Adipocyte (in vitro differentiated cells): ENCODE measurements at regions not wholly inside any gene's neighbourhood (a gene's known extent, or its start where the extent isn't known, plus 50 kb on each side); places are given as distances from the start of the nearest gene placed in this dataset.

Source experiments
- DNase-seq: peaks from one replicate; pipeline ENCODE4 v3.0.0-alpha.2; 2015; ENCODE audit warnings: low read depth
- H3K27me3 ChIP-seq: replicated peaks from 2 replicates; pipeline ENCODE4 v1.7.0; 2013; ENCODE audit warnings: mild to moderate bottlenecking, low read length, moderate library complexity; ENCODE audit not compliant: control insufficient read depth, insufficient read depth
- H3K36me3 ChIP-seq: 2 replicates; pipeline ENCODE4 v1.7.0; 2013; ENCODE audit warnings: low read length, mild to moderate bottlenecking, moderate library complexity; ENCODE audit not compliant: control insufficient read depth, insufficient read depth, severe bottlenecking
- H3K4me1 ChIP-seq: 2 replicates; pipeline ENCODE4 v1.7.0; 2013; ENCODE audit warnings: mild to moderate bottlenecking, low read length, moderate library complexity; ENCODE audit not compliant: control insufficient read depth, insufficient read depth
- H3K4me3 ChIP-seq: 2 replicates; pipeline ENCODE4 v1.7.0; 2013; ENCODE audit warnings: mild to moderate bottlenecking, low read length, moderate library complexity
- H3K9ac ChIP-seq: 2 replicates; pipeline ENCODE4 v1.7.0; 2013; ENCODE audit warnings: mild to moderate bottlenecking, low read length, moderate library complexity
- H3K9me3 ChIP-seq: 2 replicates; pipeline ENCODE4 v1.7.0; 2013; ENCODE audit warnings: mild to moderate bottlenecking, low read length, moderate library complexity; ENCODE audit not compliant: control insufficient read depth

- no peak for DNase-seq
- H3K27me3 ChIP-seq: no peaks in the 10 kb centered on the region
- H3K4me3 ChIP-seq: no peak overlapping the region
- H3K36me3 ChIP-seq: no peaks in the 10 kb centered on the region
- no peaks in the 10 kb centered on the region for H3K4me1 ChIP-seq
- peaks cover 14% of the 10 kb centered on the region for H3K9me3 ChIP-seq
- no peak overlapping the region for H3K9ac ChIP-seq
Measured at GRCh38 chr18:75945265-75945933, 517.9 kb upstream of the SMIM21 start.

GRCh38 chr18:75937306-75937705, 509.8 kb upstream of the SMIM21 start:
- Histone ChIP-seq H3K27me3 (no peaks in the 10 kb centered on the region), H3K36me3 (no peaks in the 10 kb centered on the region), H3K4me1 (no peaks in the 10 kb centered on the region), H3K9ac (no peak overlapping the region), H3K9me3 (no peaks in the 10 kb centered on the region), H3K4me3 (no peak overlapping the region)
- no peak for DNase-seq

- no peak for DNase-seq
Measured at GRCh38 chr18:75936862-75937261, 509.4 kb upstream of the SMIM21 start.

GRCh38 chr18:75931079-75931478, 503.6 kb upstream of the SMIM21 start:
- H3K4me1 ChIP-seq: no peaks in the 10 kb centered on the region

More at GRCh38 chr18:75936862-75937261, 509.4 kb upstream of the SMIM21 start:
- Histone ChIP-seq H3K9me3 (no peaks in the 10 kb centered on the region), H3K36me3 (no peaks in the 10 kb centered on the region), H3K27me3 (no peaks in the 10 kb centered on the region), H3K4me3 (no peak overlapping the region), H3K9ac (no peak overlapping the region), H3K4me1 (no peaks in the 10 kb centered on the region)

GRCh38 chr18:75928706-75929105, 501.2 kb upstream of the SMIM21 start:
- Histone ChIP-seq H3K9me3 (no peaks in the 10 kb centered on the region), H3K36me3 (no peaks in the 10 kb centered on the region), H3K4me3 (no peak overlapping the region), H3K4me1 (no peaks in the 10 kb centered on the region), H3K27me3 (no peaks in the 10 kb centered on the region), H3K9ac (no peak overlapping the region)
- no peak for DNase-seq

More at GRCh38 chr18:75931079-75931478, 503.6 kb upstream of the SMIM21 start:
- no peaks in the 10 kb centered on the region for H3K9me3 ChIP-seq
- no peak overlapping the region for H3K4me3 ChIP-seq
- no peak overlapping the region for H3K9ac ChIP-seq
- H3K27me3 ChIP-seq: no peaks in the 10 kb centered on the region
- no peaks in the 10 kb centered on the region for H3K36me3 ChIP-seq
- no peak for DNase-seq

GRCh38 chr18:75927791-75928190, 500.3 kb upstream of the SMIM21 start:
- Histone ChIP-seq H3K36me3 (no peaks in the 10 kb centered on the region), H3K4me1 (no peaks in the 10 kb centered on the region), H3K27me3 (no peaks in the 10 kb centered on the region), H3K4me3 (no peak overlapping the region), H3K9me3 (no peaks in the 10 kb centered on the region), H3K9ac (no peak overlapping the region)
- DNase-seq: no peak

GRCh38 chr18:75926811-75927210, 499.3 kb upstream of the SMIM21 start:
- Histone ChIP-seq H3K36me3 (no peaks in the 10 kb centered on the region), H3K4me3 (no peak overlapping the region), H3K9me3 (no peaks in the 10 kb centered on the region), H3K27me3 (no peaks in the 10 kb centered on the region), H3K9ac (no peak overlapping the region), H3K4me1 (no peaks in the 10 kb centered on the region)
- DNase-seq: no peak

GRCh38 chr18:75923169-75923568, 495.7 kb upstream of the SMIM21 start:
- Histone ChIP-seq H3K27me3 (peaks cover 15% of the 10 kb centered on the region), H3K4me1 (no peaks in the 10 kb centered on the region), H3K9me3 (no peaks in the 10 kb centered on the region), H3K9ac (no peak overlapping the region), H3K4me3 (no peak overlapping the region), H3K36me3 (no peaks in the 10 kb centered on the region)
- peak; percentile 16 for DNase-seq

- H3K4me3 ChIP-seq: peak overlapping the region; percentile 68
- no peaks in the 10 kb centered on the region for H3K4me1 ChIP-seq
- no peak for DNase-seq
- no peak overlapping the region for H3K9ac ChIP-seq
- H3K9me3 ChIP-seq: no peaks in the 10 kb centered on the region
- peaks cover 26% of the 10 kb centered on the region for H3K27me3 ChIP-seq
- no peaks in the 10 kb centered on the region for H3K36me3 ChIP-seq
Measured at GRCh38 chr18:75916624-75916982, 489.1 kb upstream of the SMIM21 start.

GRCh38 chr18:75915941-75916623, 488.6 kb upstream of the SMIM21 start:
- Histone ChIP-seq H3K9me3 (no peaks in the 10 kb centered on the region), H3K9ac (no peak overlapping the region), H3K4me3 (peak overlapping the region; percentile 68), H3K36me3 (no peaks in the 10 kb centered on the region), H3K27me3 (peaks cover 21% of the 10 kb centered on the region), H3K4me1 (no peaks in the 10 kb centered on the region)
- DNase-seq: no peak

- Histone ChIP-seq H3K9ac (no peak overlapping the region), H3K27me3 (peaks cover 9% of the 10 kb centered on the region), H3K9me3 (no peaks in the 10 kb centered on the region), H3K4me3 (no peak overlapping the region), H3K4me1 (no peaks in the 10 kb centered on the region), H3K36me3 (no peaks in the 10 kb centered on the region)
- no peak for DNase-seq
Measured at GRCh38 chr18:75912829-75913228, 485.3 kb upstream of the SMIM21 start.
